Endothelial cell of umbilical vein (primary cell): ENCODE measurements at regions not wholly inside any gene's neighbourhood (a gene's known extent, or its start where the extent isn't known, plus 50 kb on each side); places are given as distances from the start of the nearest gene placed in this dataset.

Source experiments
- BruUV-seq: library from RNA; stranded (reverse); fragments of 400-500 nt; replicated peaks from 2 replicates; lab custom pipeline; 2021; lab: Mats Ljungman, UMichigan
- CTCF ChIA-PET: fragments of 300-600, 350-600 bp; sonication (Branson Sonifier 250); formaldehyde crosslinking; loops from one replicate; lab custom pipeline; 2021; ENCODE audit warnings: antibody characterized with exemption, inconsistent platforms; lab: Charles Lee
- POLR2A ChIA-PET: fragments of 300-600, 350-600 bp; sonication (Branson Sonifier 250); formaldehyde crosslinking; loops from one replicate; lab custom pipeline; 2021; ENCODE audit warnings: antibody characterized with exemption, inconsistent platforms; lab: Charles Lee
- DNase-seq: peaks from one replicate; pipeline ENCODE4 v3.0.0-alpha.2; 2011; ENCODE audit warnings: low read depth, low spot score
- FAIRE-seq: peaks from 2 replicates; lab custom pipeline; 2011; peaks lifted over from hg19 to GRCh38; lab: Jason Lieb, UNC
- H2AFZ ChIP-seq: 2 replicates; pipeline ENCODE4 v1.6.0; 2012; ENCODE audit warnings: low read depth, low read length, control low read depth, inconsistent platforms
- H3K27ac ChIP-seq: 2 replicates; pipeline ENCODE4 v1.5.1; 2011; ENCODE audit warnings: low read depth, mild to moderate bottlenecking, control low read depth, low read length, moderate library complexity; ENCODE audit not compliant: insufficient read depth
- H3K27me3 ChIP-seq, 2 experiments: 2 replicates each; pipeline versions ENCODE4 v1.6.0 to v1.6.1; 2011; ENCODE audit warnings: low read length in 2 of 2, mixed read lengths in 1 of 2; ENCODE audit not compliant: control insufficient read depth in 2 of 2, insufficient read depth in 2 of 2
- H3K36me3 ChIP-seq, 2 experiments: 2 replicates in 1 of 2; 3 replicates in 1 of 2; pipeline ENCODE4 v1.5.1; 2011; ENCODE audit warnings: low read length in 2 of 2, mild to moderate bottlenecking in 1 of 2, moderate library complexity in 1 of 2; ENCODE audit not compliant: control insufficient read depth in 2 of 2, insufficient read depth in 2 of 2; ENCODE audit errors: extremely low read depth in 1 of 2
- H3K4me1 ChIP-seq: 3 replicates; pipeline ENCODE4 v1.5.1; 2011; ENCODE audit warnings: mild to moderate bottlenecking, low read length; ENCODE audit not compliant: control insufficient read depth, insufficient read depth; ENCODE audit errors: extremely low read depth
- H3K4me2 ChIP-seq: 2 replicates; pipeline ENCODE4 v1.6.1; 2011; ENCODE audit warnings: low read length, control low read depth, mixed read lengths; ENCODE audit not compliant: insufficient read depth
- H3K4me3 ChIP-seq, 3 experiments: fragments of 200-600 bp in 1 of 3; sonication (generic), shearing (Covaris generic) in 1 of 3; replicated peaks in 1 of 3; 2 replicates each; pipeline ENCODE4 v1.5.1; 2011 to 2016; ENCODE audit warnings: control low read depth in 3 of 3, low read length in 3 of 3, mild to moderate bottlenecking in 2 of 3, inconsistent platforms in 1 of 3, low read depth in 1 of 3, moderate library complexity in 1 of 3; ENCODE audit not compliant: insufficient read depth in 1 of 3
- H3K79me2 ChIP-seq: 2 replicates; pipeline ENCODE4 v1.6.0; 2012; ENCODE audit warnings: low read length, inconsistent platforms; ENCODE audit not compliant: control insufficient read depth, insufficient read depth
- H3K9ac ChIP-seq: replicated peaks from 2 replicates; pipeline ENCODE3; 2011; ENCODE audit warnings: low read length, control low read depth; ENCODE audit not compliant: insufficient read depth; ENCODE audit errors: extremely low read depth
- H3K9me1 ChIP-seq: replicated peaks from 3 replicates; pipeline ENCODE4 v1.6.0; 2011; ENCODE audit warnings: mild to moderate bottlenecking, low read length; ENCODE audit not compliant: control insufficient read depth, insufficient read depth; ENCODE audit errors: extremely low read depth
- H3K9me3 ChIP-seq: replicated peaks from 2 replicates; pipeline ENCODE4 v1.5.1; 2012; ENCODE audit warnings: low read length, inconsistent platforms; ENCODE audit not compliant: control insufficient read depth, insufficient read depth
- H4K20me1 ChIP-seq: replicated peaks from 2 replicates; pipeline ENCODE3; 2011; ENCODE audit warnings: mild to moderate bottlenecking, low read length; ENCODE audit not compliant: control insufficient read depth, insufficient read depth; ENCODE audit errors: extremely low read depth
- CTCF ChIP-seq, 2 donors: IDR thresholded peaks; 1 replicate in 1 of 2; 2 replicates in 1 of 2; pipeline ENCODE4 v1.5.1; 2011; ENCODE audit warnings: low read length in 2 of 2, mild to moderate bottlenecking in 2 of 2, moderate library complexity in 2 of 2, control low read depth in 1 of 2, inconsistent platforms in 1 of 2, low read depth in 1 of 2; ENCODE audit not compliant: insufficient read depth in 1 of 2; ENCODE audit errors: extremely low read depth in 1 of 2
- EZH2 ChIP-seq: IDR thresholded peaks from 2 replicates; pipeline ENCODE4 v1.6.1; 2012; ENCODE audit warnings: borderline replicate concordance, low read depth, mild to moderate bottlenecking, moderate library complexity, low read length, inconsistent platforms; ENCODE audit not compliant: severe bottlenecking
- FOS ChIP-seq: IDR thresholded peaks from 2 replicates; pipeline ENCODE4 v1.6.1; 2011; ENCODE audit warnings: mild to moderate bottlenecking, low read length, moderate library complexity, borderline replicate concordance; ENCODE audit not compliant: insufficient read depth
- GATA2 ChIP-seq: IDR thresholded peaks from 2 replicates; pipeline ENCODE4 v1.7.0; 2011; ENCODE audit warnings: low read depth, mild to moderate bottlenecking, moderate library complexity, mixed read lengths, low read length; ENCODE audit not compliant: insufficient read length, insufficient read depth
- JUN ChIP-seq: IDR thresholded peaks from 2 replicates; pipeline ENCODE4 v1.6.1; 2011; ENCODE audit warnings: borderline replicate concordance, low read depth; ENCODE audit not compliant: insufficient read length, insufficient read depth
- MYC ChIP-seq: IDR thresholded peaks from one replicate; pipeline ENCODE4 v1.6.1; 2011; ENCODE audit warnings: mild to moderate bottlenecking, low read depth, low read length
- POLR2AphosphoS5 ChIP-seq: IDR thresholded peaks from 2 replicates; pipeline ENCODE4 v1.6.1; 2012; ENCODE audit warnings: low read depth, mild to moderate bottlenecking, control low read depth, low read length, moderate library complexity; ENCODE audit not compliant: insufficient read depth
- dilution Hi-C: fragments of 300-500 bp; cut with MboI; formaldehyde crosslinking; loops from one replicate; pipeline ENCODE4 v1.15.0; 2019; ENCODE audit warnings: low sequenced_read_pairs; ENCODE audit not compliant: extremely low pct_ligation_motif_present
- intact Hi-C: fragments of 100-400 bp; cut with micrococcal nuclease; formaldehyde crosslinking; loops from one replicate; pipeline ENCODE4 v1.10.0; 2022

- intact Hi-C loops = no loop called here
- H3K4me3 ChIP-seq = no peak overlapping the region
- no peak for FAIRE-seq
Measured at GRCh38 chr1:169024255-169024654, 82.2 kb upstream of the ATP1B1 start.

More at GRCh38 chr1:169024255-169024654, 82.2 kb upstream of the ATP1B1 start:
- Histone ChIP-seq H3K4me2 (no peak overlapping the region), H3K27ac (no peak overlapping the region), H2AFZ (no peak overlapping the region), H3K79me2 (no peaks in the 10 kb centered on the region), H3K27me3 (peaks cover 0 to 2% of the 10 kb centered on the region in 2 experiments), H3K36me3 (no peaks in the 10 kb centered on the region), H3K9me3 (no peaks in the 10 kb centered on the region), H4K20me1 (no peaks in the 10 kb centered on the region), H3K4me1 (no peaks in the 10 kb centered on the region), H3K9ac (no peak overlapping the region), H3K9me1 (no peaks in the 10 kb centered on the region)
- TF ChIP-seq MYC (no peak), CTCF (IDR thresholded peaks at IDR 0.05; ENCODE audit: extremely low read depth in 1 of 2, insufficient read depth in 1 of 2, low read depth in 1 of 2, low read length in 2 of 2) (no peak), JUN (no peak), FOS (no peak), GATA2 (no peak), EZH2 (no peak), POLR2AphosphoS5 (no peak)
- no TSS peak for BruUV-seq
- ChIA-PET POLR2A (no interaction called here), CTCF (no interaction called here)
- no peak for DNase-seq
- dilution Hi-C loops = no loop called here
